NCI-H1417 (cell line): ENCODE measurements at regions not wholly inside any gene's neighbourhood (a gene's known extent, or its start where the extent isn't known, plus 50 kb on each side); places are given as distances from the start of the nearest gene placed in this dataset.

ENCODE experiments used
- DNase-seq, 3 experiments: peaks; one replicate each; lab custom pipeline; 2025; lab: John Stamatoyannopoulos, UW

DNA sequence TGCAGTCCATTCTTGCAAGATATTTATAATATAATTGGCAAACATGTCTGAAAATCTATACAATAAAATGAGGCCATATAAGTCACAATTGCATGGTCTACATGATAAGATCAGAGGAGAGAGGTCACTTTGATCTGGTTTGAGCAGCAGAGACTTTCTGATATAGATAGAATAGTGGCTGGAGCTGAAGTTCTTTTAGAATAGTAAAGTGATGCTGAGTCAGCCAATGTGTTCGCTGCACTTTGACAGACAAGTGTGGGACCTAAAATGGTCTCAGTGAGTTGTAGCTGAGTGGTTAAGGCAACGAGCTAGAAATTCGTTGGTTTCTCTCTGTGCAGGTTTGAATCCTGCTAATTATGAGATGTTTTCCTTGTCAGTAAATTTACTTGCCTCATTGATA is 257.0 kb upstream of the C11orf87 start:
- no peak for DNase-seq

DNA sequence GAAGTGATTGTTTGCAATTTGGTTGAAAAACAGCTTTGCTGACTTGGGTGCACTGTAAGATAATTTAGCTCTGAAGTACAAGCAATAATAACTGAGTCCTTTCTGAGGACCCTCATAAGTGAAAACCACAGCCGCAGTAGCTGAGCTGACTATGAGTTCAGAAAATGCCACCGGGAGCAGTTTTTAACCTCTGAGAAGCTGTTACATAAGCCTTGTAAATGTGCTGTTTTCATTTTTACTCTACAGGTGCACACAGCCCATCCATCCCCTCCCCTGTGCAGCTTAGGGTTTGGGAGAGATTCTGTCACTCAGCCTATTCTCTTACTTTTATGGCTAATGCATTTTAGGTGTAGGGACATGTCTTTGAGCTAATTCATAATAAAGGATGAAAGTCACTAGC is 255.5 kb upstream of the C11orf87 start:
- no peak for DNase-seq

DNA sequence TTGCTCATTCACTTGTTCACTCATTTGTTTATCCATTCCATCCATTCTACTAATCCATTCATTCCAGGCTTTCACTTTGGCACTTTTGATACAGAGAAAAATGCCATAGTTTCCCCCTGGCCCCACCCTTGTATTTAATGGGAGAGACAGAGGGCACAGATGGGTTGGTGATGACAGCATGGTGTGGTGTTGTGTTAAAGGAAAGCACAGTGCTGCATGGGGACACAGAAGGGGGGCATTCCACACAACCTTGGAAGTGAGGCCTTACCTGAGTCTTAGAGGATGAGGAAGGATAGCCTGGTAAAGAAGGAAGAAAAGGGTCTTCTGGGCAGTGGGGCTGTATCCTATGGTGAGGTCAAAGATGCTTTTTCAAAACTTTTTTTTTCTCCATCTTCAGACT is 248.5 kb upstream of the C11orf87 start:
- no peak for DNase-seq

DNA sequence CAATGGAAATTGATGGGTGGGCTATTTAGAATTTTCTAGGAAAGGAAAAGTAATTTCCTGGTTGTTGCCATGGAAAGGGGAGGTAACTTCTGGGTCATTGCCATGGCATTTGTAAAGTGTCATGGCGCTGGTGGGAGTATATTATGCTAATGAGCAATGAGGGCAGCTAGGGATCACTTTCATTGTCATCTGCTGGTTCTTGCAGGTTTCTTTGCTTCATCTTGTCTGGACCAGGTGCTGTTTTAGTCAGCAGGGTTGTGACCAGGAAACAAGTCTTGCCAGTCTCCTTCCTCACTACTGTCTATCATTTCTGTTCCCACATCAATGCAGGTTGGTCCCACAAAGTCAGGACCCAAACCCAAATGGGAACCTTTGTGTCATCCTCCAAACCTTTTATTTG is 237.6 kb upstream of the C11orf87 start:
- DNase-seq = no peak

DNA sequence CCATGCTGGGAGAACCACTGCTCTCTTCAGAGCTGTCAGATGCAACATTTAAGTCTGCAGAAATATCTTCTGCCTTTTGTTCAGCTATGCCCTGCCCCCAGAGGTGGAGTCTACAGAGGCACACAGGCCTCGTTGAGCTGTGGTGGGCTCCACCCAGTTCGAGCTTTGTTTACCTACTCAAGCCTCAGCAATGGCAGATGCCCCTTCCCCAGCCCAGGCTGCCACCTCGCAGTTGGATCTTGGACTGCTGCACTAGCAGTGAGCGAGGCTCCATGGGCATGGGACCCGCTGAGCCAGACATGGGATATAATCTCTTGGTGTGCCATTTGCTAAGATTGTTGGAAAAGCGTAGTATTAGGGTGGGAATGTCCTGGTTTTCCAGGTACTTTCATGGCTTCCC is 229.1 kb upstream of the C11orf87 start:
- DNase-seq = no peak

DNA sequence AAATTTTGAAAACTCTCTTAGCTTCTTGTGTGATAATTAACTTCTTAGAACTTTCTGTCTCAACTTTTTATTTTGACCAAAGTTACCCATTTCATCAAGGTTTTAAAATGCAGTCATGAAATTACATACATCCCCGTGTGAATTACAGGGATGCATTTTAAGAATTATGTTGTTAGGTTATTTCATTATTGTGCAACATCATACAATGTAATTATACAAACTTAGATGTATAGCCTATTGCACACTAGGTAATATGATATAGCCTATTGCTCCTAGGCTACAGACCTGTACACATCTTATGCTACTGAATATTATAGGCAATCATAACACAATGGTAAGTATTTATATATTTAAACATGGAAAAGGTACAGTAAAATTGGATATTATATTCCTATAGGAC is 228.1 kb upstream of the C11orf87 start:
- DNase-seq = no peak

DNA sequence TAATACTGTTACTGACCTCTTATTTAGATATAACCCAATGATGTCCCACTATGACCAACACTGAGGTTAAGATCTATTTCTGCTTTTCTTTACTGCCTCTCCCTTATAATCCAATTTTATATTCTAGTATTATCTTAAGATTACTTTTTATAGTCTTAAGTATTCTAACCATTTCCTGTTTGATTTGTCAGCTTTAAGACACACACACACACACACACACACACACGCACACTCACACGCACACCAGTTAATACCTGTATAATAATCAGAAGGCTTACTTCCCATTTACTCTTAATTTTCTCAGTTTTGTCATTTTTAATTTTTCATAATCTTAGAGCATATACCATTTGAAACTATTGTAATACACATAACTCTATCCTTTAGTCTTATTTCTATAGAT is 226.0 kb upstream of the C11orf87 start:
- DNase-seq = no peak

DNA sequence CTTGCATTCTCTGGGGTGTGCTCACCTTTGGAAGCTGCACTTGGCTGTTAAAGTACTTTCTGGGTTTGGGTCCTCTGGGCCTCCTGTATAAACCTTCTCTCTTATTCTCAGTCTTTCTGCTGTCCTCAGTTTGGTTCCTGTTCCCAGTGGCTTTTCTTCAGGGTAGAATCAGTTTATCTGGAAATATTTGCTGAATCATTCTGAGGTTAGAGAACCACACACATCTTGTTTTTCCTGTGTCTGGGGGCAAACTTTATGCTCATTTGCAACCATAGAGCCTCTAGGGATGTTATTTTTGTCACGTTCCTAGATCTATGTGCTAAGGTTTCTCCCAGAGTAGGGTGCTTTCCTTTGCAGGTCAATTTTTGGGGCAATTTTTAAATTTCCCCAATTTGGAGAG is 224.3 kb upstream of the C11orf87 start:
- DNase-seq = no peak

DNA sequence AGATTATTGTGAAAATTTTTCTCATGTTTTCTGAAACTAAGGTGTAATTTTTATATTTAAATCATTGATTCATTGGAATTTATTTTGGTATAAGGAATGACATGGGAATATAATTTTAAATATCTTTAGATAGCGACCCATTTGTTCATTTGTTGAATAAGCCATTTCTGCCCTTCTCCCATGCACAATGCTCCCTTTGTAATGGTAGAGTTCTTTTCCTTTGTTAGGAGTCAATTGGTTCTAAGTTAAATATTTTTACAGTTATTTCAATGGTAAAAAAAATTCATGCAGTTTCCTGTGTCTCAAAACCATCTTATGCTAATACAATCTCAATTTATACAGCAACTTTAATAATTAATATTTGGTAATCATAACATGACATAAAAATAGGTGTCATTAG is 218.8 kb upstream of the C11orf87 start:
- no peak for DNase-seq

DNA sequence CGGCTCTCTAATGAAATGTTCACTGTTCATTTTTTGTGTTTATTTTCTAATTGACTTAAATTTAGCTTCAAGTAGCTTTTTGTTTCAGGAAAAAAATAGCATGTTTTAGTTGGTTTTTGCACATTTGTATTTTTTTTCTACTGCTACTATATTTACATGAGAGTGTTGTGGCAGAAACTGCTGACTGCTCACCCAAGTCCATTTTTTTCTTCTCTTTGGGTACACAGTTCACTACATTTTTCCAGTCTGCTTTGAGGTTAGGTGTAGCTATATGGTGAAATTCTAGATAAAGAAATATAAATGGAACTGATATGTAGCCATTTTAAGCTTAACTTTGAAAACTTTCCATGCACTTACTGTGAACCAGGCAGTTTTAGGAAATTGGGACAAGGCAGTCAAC is 216.7 kb upstream of the C11orf87 start:
- no peak for DNase-seq

DNA sequence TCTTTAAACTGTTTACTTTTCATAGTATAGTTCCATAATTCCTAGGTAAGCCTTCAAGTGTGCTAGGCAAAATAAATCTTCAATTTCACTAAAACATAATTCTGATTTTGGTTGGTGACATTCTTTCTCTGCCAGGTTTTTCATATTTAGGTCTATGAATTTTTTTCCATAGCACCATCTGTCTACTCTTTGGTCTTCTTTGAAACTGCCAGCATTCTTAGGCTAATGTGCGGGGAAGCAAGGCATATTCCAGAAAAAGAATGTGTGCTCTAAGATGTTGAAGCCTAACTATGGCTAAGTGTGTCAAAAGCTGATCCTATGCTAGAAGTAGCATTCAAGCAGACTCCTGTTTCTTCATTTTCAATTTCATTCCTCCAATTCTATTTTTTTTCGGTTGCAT is 213.9 kb upstream of the C11orf87 start:
- no peak for DNase-seq

DNA sequence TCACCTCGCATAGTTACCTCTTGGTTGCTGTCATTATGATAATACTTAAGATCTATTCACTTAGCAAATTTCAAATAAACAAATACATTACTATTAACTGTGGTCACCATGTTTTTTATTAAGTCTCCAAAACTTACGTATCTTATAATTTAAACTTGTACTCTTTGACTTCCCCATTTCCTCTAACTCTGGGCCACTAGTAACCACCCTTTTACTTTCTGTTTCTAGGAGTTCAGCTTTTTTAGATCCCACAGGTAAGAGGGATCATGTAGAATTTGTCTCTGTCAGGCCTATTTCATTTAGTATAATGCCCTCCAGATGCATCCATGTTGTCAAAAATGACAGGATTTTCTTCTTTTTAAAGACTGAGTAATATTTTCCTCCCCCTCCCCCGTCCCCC is 212.4 kb upstream of the C11orf87 start:
- DNase-seq = no peak

DNA sequence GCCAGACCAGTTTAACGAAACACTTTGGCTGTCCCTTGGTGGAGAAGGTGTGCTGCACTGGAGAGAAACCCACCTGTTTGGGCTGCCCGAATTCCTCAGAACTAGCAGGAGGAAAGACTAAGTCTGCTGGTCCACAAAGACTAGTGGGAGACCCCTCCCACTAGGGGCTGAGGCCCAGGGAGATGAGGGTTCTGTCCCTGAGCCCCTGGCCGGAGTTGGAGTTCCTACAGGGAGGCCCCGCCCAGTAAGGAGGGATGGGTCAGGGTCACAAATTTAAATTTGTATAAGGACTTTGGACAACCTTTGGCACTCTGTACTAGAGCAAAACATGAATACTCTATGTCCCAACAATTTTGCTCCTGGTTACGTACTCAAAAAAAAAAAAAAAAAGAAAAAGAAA is 200.8 kb upstream of the C11orf87 start:
- no peak for DNase-seq

DNA sequence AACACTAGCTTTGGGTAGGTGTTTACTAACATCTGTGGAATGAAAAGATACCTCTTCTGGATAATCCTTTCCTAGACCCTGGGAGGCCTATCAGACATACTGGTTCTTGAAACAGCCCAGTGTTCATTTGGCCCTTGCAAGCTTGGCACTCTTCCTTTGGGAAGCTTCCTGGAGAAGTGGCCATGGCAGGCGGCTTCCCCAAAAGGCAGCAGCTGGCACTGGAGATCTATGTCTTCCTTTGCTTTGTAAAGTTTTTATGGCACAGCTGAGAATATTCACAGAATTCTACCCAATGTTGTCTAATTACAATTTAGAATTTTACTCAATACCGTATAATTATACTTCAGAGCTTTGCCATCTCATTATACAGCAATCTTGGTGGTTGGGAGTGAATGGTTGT is 199.2 kb upstream of the C11orf87 start:
- no peak for DNase-seq

DNA sequence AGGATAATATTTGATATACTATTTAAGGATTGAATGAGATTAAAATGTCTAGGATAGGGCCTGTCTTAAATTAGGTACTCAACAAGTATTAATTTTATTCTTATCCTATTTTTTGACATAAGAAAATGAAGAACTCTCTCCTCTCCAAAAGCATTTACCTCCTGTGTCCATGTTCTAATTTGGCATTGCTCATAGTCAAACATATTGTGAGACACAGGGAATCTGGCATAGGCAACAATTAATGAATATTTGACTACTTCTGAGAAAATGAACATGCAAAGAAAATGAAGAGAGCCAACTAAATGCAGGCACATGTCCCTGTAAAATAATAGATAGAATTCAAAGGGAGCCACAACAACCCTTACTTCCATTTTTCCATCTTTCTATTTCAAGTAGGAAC is 198.5 kb upstream of the C11orf87 start:
- DNase-seq = no peak

DNA sequence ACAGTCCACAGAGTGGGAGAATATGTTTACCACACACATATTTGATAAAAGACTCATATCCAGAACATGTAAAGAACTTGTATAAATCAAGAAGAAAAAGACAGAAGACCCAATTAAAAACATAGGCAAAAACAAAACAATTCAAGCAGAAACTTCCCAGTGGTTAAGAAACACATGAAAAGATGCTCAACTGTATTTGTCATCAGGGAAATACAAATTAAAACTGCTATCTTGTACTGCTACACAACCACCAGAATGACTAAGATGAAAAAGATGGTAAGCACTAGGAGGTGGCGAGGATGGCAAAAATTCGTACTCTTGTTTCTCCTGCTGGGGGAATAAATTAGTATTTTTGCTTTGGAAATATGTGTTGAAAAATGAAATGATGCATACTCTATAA is 192.3 kb upstream of the C11orf87 start:
- DNase-seq = peak in 1 of 3 experiments; percentile 29

DNA sequence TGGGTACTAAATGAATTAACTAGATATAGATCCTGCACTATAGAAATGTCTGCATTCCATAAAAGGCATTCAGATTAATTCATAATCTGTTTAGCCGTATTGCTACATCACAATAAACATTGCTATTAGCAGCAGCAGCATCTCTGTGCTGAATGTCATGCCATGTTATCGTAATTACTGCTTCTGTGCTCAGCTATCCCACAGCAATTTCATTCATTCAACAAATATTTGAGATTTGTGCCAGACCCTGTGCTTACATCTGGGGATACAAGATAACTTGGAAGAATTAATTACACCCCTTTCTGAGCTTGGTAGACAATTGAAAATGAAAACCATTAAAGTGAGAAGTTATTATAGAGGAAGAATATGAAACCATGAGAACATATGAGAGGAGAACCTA is 185.8 kb upstream of the C11orf87 start:
- DNase-seq = no peak

DNA sequence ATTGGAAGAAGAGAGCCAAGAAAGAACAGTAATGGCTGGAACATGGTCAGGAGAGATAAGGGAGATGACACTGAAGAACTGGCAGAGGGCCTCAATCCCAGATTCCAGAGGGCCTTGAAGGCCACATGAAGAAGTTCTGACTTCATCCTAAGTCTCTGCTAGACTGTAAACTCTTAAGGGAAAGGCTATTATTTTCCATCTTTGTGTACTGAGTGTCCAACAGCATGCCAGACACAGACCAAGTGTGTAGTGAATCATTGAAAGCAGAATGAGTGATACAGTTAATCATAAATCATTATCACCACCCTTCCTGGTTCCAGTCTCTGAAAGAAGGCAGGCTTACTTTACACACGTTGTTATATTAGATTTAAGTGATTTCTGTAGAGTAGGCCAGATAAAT is 185.3 kb upstream of the C11orf87 start:
- DNase-seq = no peak

DNA sequence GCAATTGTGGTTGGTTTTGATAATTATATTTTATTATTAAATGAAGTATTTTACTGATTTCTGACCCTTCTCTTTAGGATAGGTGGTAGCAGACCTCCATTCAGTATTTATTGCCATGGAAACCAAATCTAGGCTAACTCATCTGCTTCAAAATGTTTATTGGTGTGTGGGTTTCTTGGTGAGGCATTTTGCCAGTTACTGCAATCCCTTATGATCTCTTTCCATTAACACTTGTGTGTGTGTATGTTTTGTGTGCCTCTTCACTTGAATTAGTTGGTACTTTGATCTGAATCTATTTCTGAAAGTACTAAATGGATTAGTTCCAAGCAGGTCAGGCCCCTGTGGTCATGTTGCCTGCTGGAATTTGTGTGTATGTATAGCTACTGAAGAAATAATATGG is 184.4 kb upstream of the C11orf87 start:
- no peak for DNase-seq

DNA sequence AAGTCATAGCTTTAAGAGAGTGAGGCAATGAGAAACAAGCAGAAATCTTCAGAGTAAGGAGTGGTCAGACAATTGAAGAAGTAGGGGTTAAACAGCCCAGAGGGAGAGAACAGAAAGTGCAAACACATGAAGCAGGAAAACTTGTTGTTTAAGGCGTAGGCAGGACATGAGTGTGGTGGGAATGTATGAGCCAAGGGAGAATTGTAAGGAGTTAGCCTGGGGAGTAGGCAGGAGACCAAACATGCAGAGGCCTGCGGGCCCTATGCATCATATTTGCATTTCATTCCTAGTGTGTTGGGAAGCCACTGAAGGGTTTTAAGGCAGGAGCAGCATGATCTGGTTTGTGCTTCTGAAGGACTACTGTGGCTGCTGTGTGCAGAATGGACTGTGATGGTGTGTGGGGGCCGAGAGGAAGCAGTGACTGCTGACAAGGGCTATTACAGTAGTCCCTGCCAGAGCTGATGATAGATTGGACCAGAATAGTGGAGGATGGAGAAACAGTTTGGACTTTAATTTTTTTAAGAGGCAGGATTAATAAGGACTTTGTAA is 179.9 kb upstream of the C11orf87 start:
- no peak for DNase-seq

DNA sequence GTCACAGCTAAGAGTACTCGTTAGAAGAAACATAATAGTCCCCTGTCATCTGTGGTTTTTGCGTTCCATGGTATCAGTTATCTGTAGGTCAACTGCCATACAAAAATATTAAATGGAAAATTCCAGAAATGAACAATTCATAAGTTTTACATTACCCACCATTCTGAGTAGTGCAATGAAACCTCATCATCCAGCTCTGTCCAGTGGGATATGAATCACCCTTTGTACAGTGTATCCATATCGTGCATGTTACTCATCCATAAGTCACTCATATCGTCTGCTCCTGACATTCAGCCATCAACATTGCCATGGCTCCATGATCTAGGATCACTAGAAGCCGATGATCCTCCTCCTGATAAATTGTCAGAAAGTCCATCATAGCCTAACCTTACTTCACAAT is 174.9 kb upstream of the C11orf87 start:
- DNase-seq = no peak

DNA sequence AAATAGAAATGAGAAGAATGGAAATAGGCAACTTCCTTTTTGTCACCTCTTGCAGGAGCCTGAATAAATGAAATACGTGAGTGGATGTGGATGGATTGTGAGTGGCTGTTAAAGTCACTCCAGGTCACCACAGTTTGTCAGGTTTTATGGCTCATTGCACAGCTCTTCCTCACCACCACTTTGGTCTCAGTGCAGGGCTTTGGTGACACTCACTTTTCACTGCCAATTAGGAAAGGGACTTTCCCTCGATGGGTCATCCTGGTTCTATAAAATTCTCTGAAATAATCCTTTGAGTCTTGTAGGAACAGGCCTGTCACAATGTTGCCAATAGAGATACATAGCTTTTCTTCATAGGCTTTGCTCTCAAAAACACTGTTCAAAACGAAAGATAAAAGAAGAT is 172.4 kb upstream of the C11orf87 start:
- peak in 1 of 3 experiments; percentile 30 for DNase-seq

DNA sequence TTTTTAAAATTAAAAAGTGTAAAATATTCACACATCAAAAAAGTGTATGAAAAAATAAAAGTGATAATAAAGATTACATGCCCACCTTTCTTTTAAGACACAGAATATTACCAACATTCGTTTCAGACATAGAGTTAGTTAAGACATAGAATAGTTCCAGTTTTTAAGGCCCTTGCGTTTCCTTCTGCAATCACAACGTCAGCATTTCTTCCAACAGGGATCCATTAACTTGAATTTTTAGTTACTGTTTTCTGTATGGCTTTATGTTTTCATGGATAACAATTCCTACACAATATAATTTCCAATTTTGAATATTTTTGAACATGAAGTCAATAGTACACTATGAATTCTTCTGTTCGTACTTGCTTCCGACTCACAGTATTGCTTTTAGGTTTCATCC is 170.8 kb upstream of the C11orf87 start:
- DNase-seq = no peak

DNA sequence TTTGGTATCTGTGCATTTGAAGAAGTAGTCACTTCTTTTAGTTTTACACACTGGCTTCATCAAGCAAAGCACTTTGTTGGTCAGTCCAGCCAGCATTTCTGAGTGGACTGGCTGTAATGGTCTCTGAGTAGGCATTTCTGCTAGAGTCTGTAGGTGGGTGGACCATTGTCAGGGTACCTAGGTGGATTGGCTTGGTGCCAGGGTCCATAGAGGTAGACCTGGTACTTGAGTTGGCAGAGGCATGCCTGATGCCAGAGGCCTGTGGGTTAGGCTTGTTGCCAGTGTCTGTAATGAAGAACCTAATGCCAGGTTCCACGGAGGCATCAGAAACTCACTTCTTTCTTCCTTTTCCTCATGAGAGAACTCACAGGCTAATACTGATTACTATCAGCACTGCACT is 157.9 kb upstream of the C11orf87 start:
- DNase-seq = peak in 2 of 3 experiments; percentile 21 to 58
